ENCODE measurements at regions not wholly inside any gene's neighbourhood (a gene's known extent, or its start where the extent isn't known, plus 50 kb on each side); places are given as distances from the start of the nearest gene placed in this dataset.

GRCh38 chr2:191560411-191560980, 117.4 kb upstream of the NABP1 start:
- no peak for TF ChIP-seq GATA2 (IDR thresholded peaks at IDR 0.05; ENCODE audit: low read depth, low read length)
- no peak for TF ChIP-seq GATA3 (IDR thresholded peaks at IDR 0.05; ENCODE audit: low read depth, low read length)
